ENCODE measurements at regions not wholly inside any gene's neighbourhood (a gene's known extent, or its start where the extent isn't known, plus 50 kb on each side); places are given as distances from the start of the nearest gene placed in this dataset.

DNA sequence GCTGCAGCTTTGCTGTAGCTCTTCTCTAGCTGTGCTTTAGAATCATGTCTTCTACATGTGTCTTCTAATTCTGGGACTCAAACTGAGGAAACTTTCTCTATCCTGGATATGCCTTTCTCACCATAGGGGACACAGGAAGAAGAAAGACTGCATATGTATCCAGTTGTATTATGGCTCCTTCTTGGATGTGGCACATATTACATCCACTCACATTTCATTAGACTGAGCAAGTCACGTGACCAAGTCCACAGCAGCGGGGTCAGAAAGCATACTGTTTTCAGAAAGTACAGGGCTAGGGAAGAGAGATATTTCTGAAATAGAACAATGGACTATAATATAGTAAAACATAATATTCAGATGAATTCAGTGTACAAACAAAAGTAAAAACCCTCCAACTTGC, 187.6 kb upstream of the RIMS1 start:
- Histone ChIP-seq H4K20me1 (ENCODE audit: control insufficient read depth, insufficient read depth, low read length, poor library complexity, severe bottlenecking) (no peaks in the 10 kb centered on the region), H3K36me3 (replicated peaks in 1 of 2; ENCODE audit: control extremely low read depth in 1 of 2, control insufficient read depth in 1 of 2, extremely low read depth in 1 of 2, insufficient read depth in 2 of 2, low read length in 1 of 2) (no peaks in the 10 kb centered on the region), H3K4me1 (ENCODE audit: control insufficient read depth in 2 of 2, insufficient read depth in 2 of 2, low read length in 2 of 2) (no peaks in the 10 kb centered on the region), H3K9ac (ENCODE audit: low read length) (no peak overlapping the region), H3K4me3 (ENCODE audit: control extremely low read depth in 1 of 5, extremely low read depth in 1 of 5, insufficient read depth in 1 of 5, low read depth in 2 of 5, low read length in 4 of 5) (no peak overlapping the region), H3K27me3 (replicated peaks in 1 of 4; ENCODE audit: control extremely low read depth in 1 of 4, control insufficient read depth in 3 of 4, insufficient read depth in 4 of 4, low read length in 3 of 4) (no peaks in the 10 kb centered on the region), H3K9me3 (ENCODE audit: control extremely low read depth in 1 of 3, control insufficient read depth in 2 of 3, insufficient read depth in 1 of 3, low read length in 2 of 3) (no peaks in the 10 kb centered on the region), H2AFZ (ENCODE audit: insufficient read depth, low read depth, low read length, poor library complexity, severe bottlenecking) (no peak overlapping the region), H3K79me2 (ENCODE audit: control insufficient read depth, insufficient read depth, low read length) (no peaks in the 10 kb centered on the region), H3K4me2 (replicated peaks; ENCODE audit: low read depth, low read length, poor library complexity, severe bottlenecking) (no peak overlapping the region), H3K27ac (ENCODE audit: low read length in 2 of 2) (no peak overlapping the region)
- peaks cover 5% of the 10 kb centered on the region for H3K9me3 Mint-ChIP-seq (ENCODE audit: insufficient read depth)
- no peaks in the 10 kb centered on the region for H3K4me1 Mint-ChIP-seq
- ATAC-seq (ENCODE audit: low read depth), result no peak
- POLR2A ChIA-PET, result no interaction called here
- intact Hi-C loops (cut with micrococcal nuclease), result no loop called here
- H3K27ac Mint-ChIP-seq, result no peak overlapping the region
- TF ChIP-seq, protein P1, sequence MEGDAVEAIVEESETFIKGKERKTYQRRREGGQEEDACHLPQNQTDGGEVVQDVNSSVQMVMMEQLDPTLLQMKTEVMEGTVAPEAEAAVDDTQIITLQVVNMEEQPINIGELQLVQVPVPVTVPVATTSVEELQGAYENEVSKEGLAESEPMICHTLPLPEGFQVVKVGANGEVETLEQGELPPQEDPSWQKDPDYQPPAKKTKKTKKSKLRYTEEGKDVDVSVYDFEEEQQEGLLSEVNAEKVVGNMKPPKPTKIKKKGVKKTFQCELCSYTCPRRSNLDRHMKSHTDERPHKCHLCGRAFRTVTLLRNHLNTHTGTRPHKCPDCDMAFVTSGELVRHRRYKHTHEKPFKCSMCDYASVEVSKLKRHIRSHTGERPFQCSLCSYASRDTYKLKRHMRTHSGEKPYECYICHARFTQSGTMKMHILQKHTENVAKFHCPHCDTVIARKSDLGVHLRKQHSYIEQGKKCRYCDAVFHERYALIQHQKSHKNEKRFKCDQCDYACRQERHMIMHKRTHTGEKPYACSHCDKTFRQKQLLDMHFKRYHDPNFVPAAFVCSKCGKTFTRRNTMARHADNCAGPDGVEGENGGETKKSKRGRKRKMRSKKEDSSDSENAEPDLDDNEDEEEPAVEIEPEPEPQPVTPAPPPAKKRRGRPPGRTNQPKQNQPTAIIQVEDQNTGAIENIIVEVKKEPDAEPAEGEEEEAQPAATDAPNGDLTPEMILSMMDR (IDR thresholded peaks at IDR 0.05), result no peak
- no peak for TF ChIP-seq EZH2 (IDR thresholded peaks at IDR 0.05; ENCODE audit: borderline replicate concordance, insufficient read depth, low read depth, low read length, poor library complexity, severe bottlenecking)
- no peak for DNase-seq
- no CpG with 5 or more reads among the region's 2 CpGs for WGBS (ENCODE audit: insufficient coverage)
- no peaks in the 10 kb centered on the region for H3K27me3 Mint-ChIP-seq
- CTCF ChIA-PET, result no interaction called here
- no peak overlapping the region for H3K4me3 Mint-ChIP-seq

DNA sequence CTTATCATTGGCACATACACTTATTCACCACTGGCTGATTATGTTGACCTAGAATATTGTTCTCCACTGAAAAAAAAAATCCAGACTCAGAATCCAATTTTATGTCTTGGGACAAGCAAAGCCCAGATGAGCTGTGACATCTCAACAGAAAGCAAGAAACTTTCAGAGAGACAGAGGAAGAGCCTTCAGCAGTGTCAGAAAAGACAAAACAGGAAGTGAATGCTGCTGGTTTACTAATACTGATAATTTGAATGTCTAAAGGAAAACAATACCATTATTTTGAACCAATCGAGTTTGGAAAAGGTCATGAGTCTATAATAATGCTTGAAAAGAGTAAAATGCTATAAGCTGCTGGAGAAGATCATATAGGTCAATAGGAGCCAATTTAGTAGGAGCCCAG, 179.8 kb upstream of the RIMS1 start:
- Histone ChIP-seq H2AFZ (ENCODE audit: insufficient read depth, low read depth, low read length, poor library complexity, severe bottlenecking) (no peak overlapping the region), H3K9ac (ENCODE audit: low read length) (no peak overlapping the region), H3K36me3 (replicated peaks in 1 of 2; ENCODE audit: control extremely low read depth in 1 of 2, control insufficient read depth in 1 of 2, extremely low read depth in 1 of 2, insufficient read depth in 2 of 2, low read length in 1 of 2) (no peaks in the 10 kb centered on the region), H3K9me3 (ENCODE audit: control extremely low read depth in 1 of 3, control insufficient read depth in 2 of 3, insufficient read depth in 1 of 3, low read length in 2 of 3) (no peaks in the 10 kb centered on the region), H3K4me1 (ENCODE audit: control insufficient read depth in 2 of 2, insufficient read depth in 2 of 2, low read length in 2 of 2) (no peaks in the 10 kb centered on the region), H3K27ac (ENCODE audit: low read length in 2 of 2) (no peak overlapping the region), H3K4me3 (ENCODE audit: control extremely low read depth in 1 of 5, extremely low read depth in 1 of 5, insufficient read depth in 1 of 5, low read depth in 2 of 5, low read length in 4 of 5) (no peak overlapping the region), H4K20me1 (ENCODE audit: control insufficient read depth, insufficient read depth, low read length, poor library complexity, severe bottlenecking) (no peaks in the 10 kb centered on the region), H3K4me2 (replicated peaks; ENCODE audit: low read depth, low read length, poor library complexity, severe bottlenecking) (no peak overlapping the region), H3K27me3 (replicated peaks in 1 of 4; ENCODE audit: control extremely low read depth in 1 of 4, control insufficient read depth in 3 of 4, insufficient read depth in 4 of 4, low read length in 3 of 4) (no peaks in the 10 kb centered on the region), H3K79me2 (ENCODE audit: control insufficient read depth, insufficient read depth, low read length) (no peaks in the 10 kb centered on the region)
- ChIA-PET CTCF (no interaction called here), POLR2A (no interaction called here)
- H3K4me1 Mint-ChIP-seq, result no peaks in the 10 kb centered on the region
- no peak for ATAC-seq (ENCODE audit: low read depth)
- no peak overlapping the region for H3K4me3 Mint-ChIP-seq
- no peaks in the 10 kb centered on the region for H3K27me3 Mint-ChIP-seq
- WGBS (ENCODE audit: insufficient coverage), result no CpG with 5 or more reads among the region's 1 CpG
- TF ChIP-seq, protein P1 (IDR thresholded peaks at IDR 0.05), result no peak
- TF ChIP-seq EZH2 (IDR thresholded peaks at IDR 0.05; ENCODE audit: borderline replicate concordance, insufficient read depth, low read depth, low read length, poor library complexity, severe bottlenecking), result no peak
- DNase-seq, result no peak
- intact Hi-C loops (cut with micrococcal nuclease), result no loop called here
- H3K9me3 Mint-ChIP-seq (ENCODE audit: insufficient read depth), result no peaks in the 10 kb centered on the region
- H3K27ac Mint-ChIP-seq, result no peak overlapping the region
